C4-2B (cell line): ENCODE measurements at regions not wholly inside any gene's neighbourhood (a gene's known extent, or its start where the extent isn't known, plus 50 kb on each side); places are given as distances from the start of the nearest gene placed in this dataset.

Source experiments
- CTCF ChIP-seq: fragments of 450-650 bp; conservative IDR thresholded peaks from 2 replicates; pipeline ENCODE4 v1.5.1; 2017; ENCODE audit warnings: mild to moderate bottlenecking
- ZFX ChIP-seq: fragments of 450-650 bp; IDR thresholded peaks from 2 replicates; pipeline ENCODE4 v1.6.1; 2017

GRCh38 chr10:90988802-90989201, 67.9 kb upstream of the ANKRD1 start:
- TF ChIP-seq CTCF (no peak), ZFX (no peak)
